GM23248 (cell line): ENCODE measurements at regions not wholly inside any gene's neighbourhood (a gene's known extent, or its start where the extent isn't known, plus 50 kb on each side); places are given as distances from the start of the nearest gene placed in this dataset.

Experiments used
- DNase-seq: peaks from one replicate; pipeline ENCODE4 v3.0.0-alpha.2; 2015
- H2AFZ ChIP-seq: fragments of 200-600 bp; sonication (generic); 2 replicates; pipeline ENCODE4 v1.6.1; 2016; ENCODE audit warnings: antibody characterized with exemption
- H3F3A ChIP-seq: fragments of 200-600 bp; sonication (generic); 2 replicates; pipeline ENCODE4 v1.6.1; 2016; ENCODE audit warnings: mild to moderate bottlenecking, antibody characterized with exemption, mixed run types; ENCODE audit not compliant: insufficient read depth
- H3K27ac ChIP-seq: fragments of 200-600 bp; sonication (generic); 2 replicates; pipeline ENCODE4 v1.5.1; 2016; ENCODE audit warnings: mild to moderate bottlenecking
- H3K27me3 ChIP-seq: fragments of 200-600 bp; sonication (generic); replicated peaks from 2 replicates; pipeline ENCODE4 v1.6.1; 2016; ENCODE audit warnings: mild to moderate bottlenecking; ENCODE audit not compliant: insufficient read depth
- H3K36me3 ChIP-seq: fragments of 200-600 bp; sonication (generic); 2 replicates; pipeline ENCODE4 v1.6.1; 2016; ENCODE audit warnings: low read depth, mild to moderate bottlenecking
- H3K4me1 ChIP-seq: fragments of 200-600 bp; sonication (generic); 2 replicates; pipeline ENCODE4 v1.6.1; 2016; ENCODE audit warnings: mild to moderate bottlenecking; ENCODE audit not compliant: insufficient read depth
- H3K4me2 ChIP-seq: fragments of 200-600 bp; sonication (generic); one replicate; pipeline ENCODE4 v1.6.1; 2016; ENCODE audit warnings: mild to moderate bottlenecking; ENCODE audit not compliant: unreplicated experiment
- H3K4me3 ChIP-seq: fragments of 200-600 bp; sonication (generic); 2 replicates; pipeline ENCODE4 v1.5.1; 2016; ENCODE audit warnings: mild to moderate bottlenecking
- H3K79me2 ChIP-seq: fragments of 200-600 bp; sonication (generic); 2 replicates; pipeline ENCODE4 v1.6.1; 2016; ENCODE audit warnings: mild to moderate bottlenecking; ENCODE audit not compliant: insufficient read depth
- H3K9ac ChIP-seq: fragments of 200-600 bp; sonication (generic); 2 replicates; pipeline ENCODE4 v1.6.1; 2016; ENCODE audit warnings: mild to moderate bottlenecking
- H3K9me2 ChIP-seq: fragments of 200-600 bp; sonication (generic); 2 replicates; pipeline ENCODE4 v1.6.1; 2016; ENCODE audit warnings: mixed run types, mild to moderate bottlenecking, moderate library complexity; ENCODE audit not compliant: insufficient read depth
- H3K9me3 ChIP-seq: fragments of 200-600 bp; sonication (generic); one replicate; pipeline ENCODE4 v1.6.1; 2017; ENCODE audit warnings: low read depth
- H4K20me1 ChIP-seq: fragments of 200-600 bp; sonication (generic); 2 replicates; pipeline ENCODE4 v1.6.0; 2016; ENCODE audit not compliant: insufficient read depth
- EZH2 ChIP-seq: fragments of 200-600 bp; sonication (generic); IDR thresholded peaks from 2 replicates; pipeline ENCODE4 v1.6.1; 2018; ENCODE audit warnings: antibody characterized with exemption, mild to moderate bottlenecking; ENCODE audit not compliant: insufficient read depth, poor library complexity, severe bottlenecking
- EZH2phosphoT487 ChIP-seq: fragments of 200-600 bp; sonication (generic); IDR thresholded peaks from 2 replicates; pipeline ENCODE4 v1.6.1; 2018; ENCODE audit warnings: antibody characterized with exemption, moderate library complexity, mild to moderate bottlenecking, low read depth; ENCODE audit not compliant: insufficient read depth
- WGBS, 2 experiments: methylation state at CpG; one replicate each; pipeline ENCODE4 v1.1.6; 2015 to 2017; ENCODE audit warnings: low lambda C conversion rate in 2 of 2, low coverage in 1 of 2; ENCODE audit errors: missing lambda C conversion rate in 2 of 2; 5-methylcytosine and 5-hydroxymethylcytosine counted together
- in situ Hi-C: fragments of 300-500 bp; cut with MboI; formaldehyde crosslinking; loops from 2 replicates; pipeline ENCODE4 v1.15.0; 2020

DNA sequence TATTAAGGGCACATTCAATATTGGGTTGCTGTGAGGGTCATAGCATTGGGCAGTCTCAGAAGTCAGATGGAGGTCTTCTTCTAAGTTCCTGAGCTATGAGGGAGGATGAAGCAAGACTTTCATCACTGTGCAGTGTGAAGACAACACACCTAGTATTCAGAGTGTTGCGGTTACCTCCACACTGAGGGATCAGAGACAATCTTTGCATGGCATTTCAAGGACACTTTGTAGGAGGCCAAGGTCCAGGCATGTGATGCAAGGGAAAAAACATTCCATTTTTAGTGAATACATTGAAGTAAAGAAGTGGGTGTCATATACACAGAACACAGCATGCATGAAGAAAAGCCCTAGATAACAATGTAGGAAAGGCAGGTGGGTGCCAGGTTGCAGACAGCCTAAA is 481.2 kb upstream of the DIPK2B start:
- Histone ChIP-seq H3K9me2 (no peaks in the 10 kb centered on the region), H2AFZ (no peak overlapping the region), H4K20me1 (no peaks in the 10 kb centered on the region), H3K9ac (no peak overlapping the region), H3K79me2 (no peaks in the 10 kb centered on the region), H3F3A (no peaks in the 10 kb centered on the region), H3K4me1 (no peaks in the 10 kb centered on the region), H3K27ac (no peak overlapping the region), H3K4me2 (no peak overlapping the region), H3K36me3 (no peaks in the 10 kb centered on the region), H3K27me3 (no peaks in the 10 kb centered on the region), H3K9me3 (no peaks in the 10 kb centered on the region), H3K4me3 (no peak overlapping the region)
- no peak for DNase-seq
- WGBS, 2 experiments: 100% methylated on average over 1 of the region's 1 CpG
- TF ChIP-seq EZH2phosphoT487 (no peak), EZH2 (no peak)
- in situ Hi-C loops: no loop called here

DNA sequence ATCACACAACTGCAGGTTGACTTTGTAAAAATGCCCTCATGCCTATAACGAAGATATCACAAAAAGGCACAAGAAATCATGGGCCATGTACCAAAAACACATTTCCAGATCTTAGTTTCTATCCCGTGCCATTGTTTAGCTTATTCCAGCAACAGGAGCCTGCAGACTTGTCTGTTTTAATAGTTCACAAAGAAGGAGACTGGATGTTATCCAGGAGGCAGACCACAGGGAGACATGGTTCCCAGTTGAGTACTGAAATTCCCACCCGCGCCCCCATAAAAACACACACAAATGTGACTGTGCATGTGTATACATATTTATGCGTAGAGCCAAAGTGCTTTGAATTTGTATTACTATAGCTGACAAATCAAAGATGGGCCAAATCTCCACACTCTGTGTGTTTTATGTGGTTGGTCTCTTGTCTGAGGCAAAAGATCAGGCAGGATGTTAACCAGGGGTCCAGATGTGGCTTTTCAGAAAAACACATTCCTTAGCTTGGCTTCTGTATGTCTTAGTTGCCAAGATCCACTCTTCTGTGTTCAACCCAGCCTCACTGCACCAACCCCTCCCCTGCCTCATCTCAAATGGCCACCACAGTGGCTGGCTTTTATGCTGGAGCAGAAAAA is 469.2 kb upstream of the DIPK2B start:
- H3F3A ChIP-seq: peaks cover 26% of the 10 kb centered on the region
- H3K79me2 ChIP-seq: no peaks in the 10 kb centered on the region
- TF ChIP-seq EZH2 (no peak), EZH2phosphoT487 (no peak)
- no peak overlapping the region for H3K4me3 ChIP-seq
- no peaks in the 10 kb centered on the region for H3K27me3 ChIP-seq
- H3K9me3 ChIP-seq: no peaks in the 10 kb centered on the region
- peak overlapping the region; percentile 95 for H3K27ac ChIP-seq
- 56 to 66% methylated on average over 5 of the region's 5 CpGs for WGBS, 2 experiments
- no peaks in the 10 kb centered on the region for H3K9me2 ChIP-seq
- no peaks in the 10 kb centered on the region for H3K36me3 ChIP-seq
- peaks cover 26% of the 10 kb centered on the region for H3K4me1 ChIP-seq
- peak overlapping the region; percentile 58 for H3K4me2 ChIP-seq
- no peak overlapping the region for H2AFZ ChIP-seq
- DNase-seq: peak; percentile 5
- in situ Hi-C loops: no loop called here
- H3K9ac ChIP-seq: peak overlapping the region; percentile 62
- no peaks in the 10 kb centered on the region for H4K20me1 ChIP-seq

DNA sequence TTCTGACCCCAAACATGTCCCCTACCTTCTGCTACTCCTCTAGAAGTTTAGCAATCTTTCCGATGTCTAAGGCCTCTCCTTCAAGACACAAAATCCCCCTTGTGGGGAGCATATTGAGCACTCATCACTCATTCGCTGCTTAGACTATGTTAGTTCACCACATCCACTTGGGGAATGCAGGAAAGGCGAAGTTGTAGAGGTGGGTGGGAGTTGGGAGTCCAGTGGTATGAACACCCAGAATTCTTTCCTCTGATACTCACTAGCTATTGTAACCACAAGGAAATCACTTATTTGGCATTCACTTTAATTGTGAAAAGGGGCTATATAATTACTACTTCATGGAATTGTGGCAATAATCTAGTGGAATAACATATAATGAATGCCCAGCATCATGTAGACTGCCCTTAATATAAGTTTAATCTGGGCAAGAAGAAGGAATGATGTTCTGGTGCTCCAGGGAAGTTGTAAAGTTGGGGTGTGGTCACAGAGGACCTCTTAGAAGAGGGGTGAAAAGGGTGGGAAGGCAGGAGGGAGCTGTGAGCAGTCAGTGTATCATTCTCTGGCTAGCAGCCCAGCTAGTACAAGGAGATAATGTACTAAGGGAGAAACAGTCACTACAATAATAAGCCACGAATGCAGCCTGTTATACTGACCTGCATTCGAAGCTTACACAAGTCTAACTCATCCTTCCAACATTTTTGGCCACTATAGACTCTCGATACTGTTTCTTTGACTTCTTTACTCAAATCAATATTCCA is 468.2 kb upstream of the DIPK2B start:
- Histone ChIP-seq H3K4me1 (peaks cover 26% of the 10 kb centered on the region), H3K27ac (peak overlapping the region; percentile 95), H2AFZ (no peak overlapping the region), H3K79me2 (no peaks in the 10 kb centered on the region), H3F3A (peaks cover 26% of the 10 kb centered on the region), H3K4me3 (peak overlapping the region; percentile 9; the same call in 1 of the 2 replicates), H3K9ac (peak overlapping the region; percentile 62), H3K9me2 (no peaks in the 10 kb centered on the region), H3K9me3 (no peaks in the 10 kb centered on the region), H4K20me1 (no peaks in the 10 kb centered on the region), H3K27me3 (no peaks in the 10 kb centered on the region), H3K36me3 (no peaks in the 10 kb centered on the region), H3K4me2 (peak overlapping the region; percentile 58)
- in situ Hi-C loops: no loop called here
- TF ChIP-seq EZH2phosphoT487 (no peak), EZH2 (no peak)
- WGBS, 2 experiments: 0 to 2% methylated on average over 5 to 6 of the region's 6 CpGs
- DNase-seq: peak; percentile 94

DNA sequence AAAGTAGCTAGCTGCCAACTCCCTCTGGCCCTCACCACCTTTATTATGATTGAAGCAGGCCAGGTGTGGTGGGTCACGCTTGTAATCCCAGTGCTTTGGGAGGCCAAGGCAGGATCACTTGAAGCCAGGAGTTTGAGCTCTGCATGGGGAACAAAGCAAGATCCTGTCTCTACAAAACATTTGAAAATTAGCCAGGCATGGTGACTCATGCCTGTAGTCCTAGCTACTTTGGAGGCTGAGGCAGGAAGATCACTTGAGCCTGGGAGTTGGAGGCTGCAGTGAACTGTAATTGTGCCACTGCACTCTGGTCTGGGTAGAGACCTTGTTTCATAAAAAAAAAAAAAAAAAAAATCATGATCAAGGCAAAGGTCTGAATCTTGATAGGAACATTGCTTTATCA is 467.0 kb upstream of the DIPK2B start:
- no peak overlapping the region for H3K4me2 ChIP-seq
- no peaks in the 10 kb centered on the region for H3K79me2 ChIP-seq
- TF ChIP-seq EZH2 (no peak), EZH2phosphoT487 (no peak)
- no peaks in the 10 kb centered on the region for H3K9me3 ChIP-seq
- H3K36me3 ChIP-seq: no peaks in the 10 kb centered on the region
- no peaks in the 10 kb centered on the region for H4K20me1 ChIP-seq
- in situ Hi-C loops: no loop called here
- H3K9me2 ChIP-seq: no peaks in the 10 kb centered on the region
- peaks cover 26% of the 10 kb centered on the region for H3K4me1 ChIP-seq
- 50 to 100% methylated on average over 1 of the region's 1 CpG for WGBS, 2 experiments
- H3K9ac ChIP-seq: peak overlapping the region; percentile 62; the same call in 1 of the 2 replicates
- H2AFZ ChIP-seq: no peak overlapping the region
- no peaks in the 10 kb centered on the region for H3K27me3 ChIP-seq
- H3K4me3 ChIP-seq: no peak overlapping the region
- H3F3A ChIP-seq: peaks cover 26% of the 10 kb centered on the region
- H3K27ac ChIP-seq: peak overlapping the region; percentile 95
- DNase-seq: no peak
